B cell (primary cell): ENCODE measurements at regions not wholly inside any gene's neighbourhood (a gene's known extent, or its start where the extent isn't known, plus 50 kb on each side); places are given as distances from the start of the nearest gene placed in this dataset.

Experiments used
- ATAC-seq: fragments of 200-7000 bp; cut with Tn5 transposase; one replicate; pipeline ENCODE4 v1.10.0; 2021; ENCODE audit warnings: low read depth, mild to moderate bottlenecking, moderate number of reproducible peaks, moderate library complexity
- CTCF ChIA-PET: fragments of 350-600 bp; sonication (Branson Sonifier 250); formaldehyde crosslinking; loops from one replicate; lab custom pipeline; 2021; ENCODE audit warnings: antibody characterized with exemption, inconsistent platforms; lab: Charles Lee
- POLR2A ChIA-PET: fragments of 350-600 bp; sonication (Branson Sonifier 250); formaldehyde crosslinking; loops from one replicate; lab custom pipeline; 2021; ENCODE audit warnings: antibody characterized with exemption; lab: Charles Lee
- DNase-seq: peaks from one replicate; pipeline ENCODE4 v3.0.0; 2013
- H2AFZ ChIP-seq: 2 replicates; pipeline ENCODE4 v1.6.1; 2012; ENCODE audit warnings: mild to moderate bottlenecking, low read depth, low read length; ENCODE audit not compliant: insufficient read depth, poor library complexity, severe bottlenecking
- H3K27ac ChIP-seq, 2 donors: 1 replicate in 1 of 2; 2 replicates in 1 of 2; pipeline ENCODE4 v1.5.1; 2012 to 2013; ENCODE audit warnings: low read length in 2 of 2, mild to moderate bottlenecking in 2 of 2, moderate library complexity in 1 of 2
- H3K27me3 ChIP-seq, 4 experiments: fragments of 200-600 bp in 1 of 4; sonication (generic) in 1 of 4; replicated peaks in 1 of 4; 1 replicate in 2 of 4; 2 replicates in 2 of 4; pipeline versions ENCODE4 v1.6.1 to v1.7.0; 2013 to 2016; ENCODE audit warnings: low read length in 3 of 4, mild to moderate bottlenecking in 2 of 4, mixed read lengths in 1 of 4, moderate library complexity in 1 of 4; ENCODE audit not compliant: insufficient read depth in 4 of 4, control insufficient read depth in 3 of 4; ENCODE audit errors: control extremely low read depth in 1 of 4
- H3K36me3 ChIP-seq, 2 experiments: replicated peaks in 1 of 2; 1 replicate in 1 of 2; 2 replicates in 1 of 2; pipeline versions ENCODE4 v1.6.1 to v1.7.1; 2013; ENCODE audit warnings: low read length in 1 of 2; ENCODE audit not compliant: insufficient read depth in 2 of 2, control insufficient read depth in 1 of 2; ENCODE audit errors: control extremely low read depth in 1 of 2, extremely low read depth in 1 of 2
- H3K4me1 ChIP-seq, 2 donors: fragments of 200-600 bp in 1 of 2; sonication (generic) in 1 of 2; 1 replicate in 1 of 2; 2 replicates in 1 of 2; pipeline versions ENCODE4 v1.5.1 to v1.6.1; 2013 to 2017; ENCODE audit warnings: low read length in 2 of 2; ENCODE audit not compliant: control insufficient read depth in 2 of 2, insufficient read depth in 2 of 2
- H3K4me2 ChIP-seq: replicated peaks from 2 replicates; pipeline ENCODE3; 2012; ENCODE audit warnings: mild to moderate bottlenecking, low read depth, low read length; ENCODE audit not compliant: poor library complexity, severe bottlenecking
- H3K4me3 ChIP-seq, 5 experiments: fragments of 200-600 bp in 1 of 5; sonication (generic) in 1 of 5; 1 replicate in 3 of 5; 2 replicates in 2 of 5; pipeline versions ENCODE4 v1.5.1 to v1.7.0; 2011 to 2016; ENCODE audit warnings: low read length in 4 of 5, mild to moderate bottlenecking in 4 of 5, low read depth in 2 of 5, control low read depth in 1 of 5, moderate library complexity in 1 of 5; ENCODE audit not compliant: insufficient read depth in 1 of 5; ENCODE audit errors: control extremely low read depth in 1 of 5, extremely low read depth in 1 of 5
- H3K79me2 ChIP-seq: fragments of 200-600 bp; sonication (generic); one replicate; pipeline ENCODE4 v1.6.0; 2016; ENCODE audit warnings: low read length; ENCODE audit not compliant: control insufficient read depth, insufficient read depth
- H3K9ac ChIP-seq: fragments of 200-600 bp; sonication (generic); 2 replicates; pipeline ENCODE4 v1.6.1; 2017; ENCODE audit warnings: mild to moderate bottlenecking, low read length, moderate library complexity
- H3K9me3 ChIP-seq, 3 donors: one replicate each; pipeline versions ENCODE4 v1.6.1 to v1.7.1; 2013; ENCODE audit warnings: low read length in 2 of 3; ENCODE audit not compliant: control insufficient read depth in 2 of 3, insufficient read depth in 1 of 3; ENCODE audit errors: control extremely low read depth in 1 of 3
- H4K20me1 ChIP-seq: 2 replicates; pipeline ENCODE4 v1.6.0; 2012; ENCODE audit warnings: mild to moderate bottlenecking, low read length; ENCODE audit not compliant: insufficient read depth, control insufficient read depth, poor library complexity, severe bottlenecking
- H3K27ac Mint-ChIP-seq: one replicate; pipeline ENCODE4 v1.8.0; 2021; ENCODE audit warnings: mixed read lengths
- H3K27me3 Mint-ChIP-seq: one replicate; pipeline ENCODE4 v1.8.0; 2021; ENCODE audit warnings: mixed read lengths
- H3K4me1 Mint-ChIP-seq: one replicate; pipeline ENCODE4 v1.8.0; 2021; ENCODE audit warnings: mixed read lengths
- H3K4me3 Mint-ChIP-seq: one replicate; pipeline ENCODE4 v1.8.0; 2021; ENCODE audit warnings: mixed read lengths
- H3K9me3 Mint-ChIP-seq: one replicate; pipeline ENCODE4 v1.8.0; 2022; ENCODE audit warnings: mixed read lengths; ENCODE audit not compliant: insufficient read depth
- EZH2 ChIP-seq: IDR thresholded peaks from 2 replicates; pipeline ENCODE4 v1.6.1; 2012; ENCODE audit warnings: borderline replicate concordance, low read depth, mild to moderate bottlenecking, moderate library complexity, low read length; ENCODE audit not compliant: insufficient read depth, poor library complexity, severe bottlenecking
- WGBS: methylation state at CpG from one replicate; pipeline ENCODE4 v1.1.5; 2013; ENCODE audit warnings: missing lambda C conversion rate; ENCODE audit not compliant: insufficient coverage; 5-methylcytosine and 5-hydroxymethylcytosine counted together
- intact Hi-C: fragments of 100-400 bp; cut with micrococcal nuclease; formaldehyde crosslinking; loops from one replicate; pipeline ENCODE4 v1.10.0; 2022
- TF ChIP-seq, protein P1 (sequence below): fragments of 200-600 bp; IDR thresholded peaks from one replicate; pipeline ENCODE4 v1.8.0; 2022; ENCODE audit warnings: antibody characterized with exemption, mild to moderate bottlenecking

DNA sequence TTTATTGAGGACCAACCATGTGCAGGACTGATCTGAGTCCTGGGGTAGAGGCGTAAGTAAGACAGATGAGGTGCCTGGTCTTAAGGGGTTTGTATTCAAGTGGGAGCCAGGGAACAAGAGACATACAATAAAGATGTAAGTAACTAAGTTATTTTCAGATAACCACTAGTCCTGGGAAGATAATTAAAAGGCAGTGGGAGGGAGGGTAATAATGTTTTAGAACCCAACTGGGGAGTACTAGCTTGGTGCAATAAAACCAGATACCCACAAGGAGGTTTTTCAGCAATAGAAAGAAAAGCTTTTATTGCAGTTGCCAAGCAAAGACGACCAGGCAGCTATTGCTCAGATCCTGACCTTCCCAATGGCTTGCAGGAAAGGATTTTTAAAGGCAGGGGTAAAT, 893.7 kb downstream of the UQCRFS1 start:
- ChIA-PET POLR2A (no interaction called here), CTCF (no interaction called here)
- Histone ChIP-seq H3K36me3 (no peaks in the 10 kb centered on the region), H3K27ac (no peak overlapping the region), H3K9me3 (peaks cover 0 to 16% (median 0%) of the 10 kb centered on the region in 3 donors), H2AFZ (no peak overlapping the region), H3K4me1 (no peaks in the 10 kb centered on the region), H3K4me2 (no peak overlapping the region), H4K20me1 (no peaks in the 10 kb centered on the region), H3K9ac (no peak overlapping the region), H3K79me2 (no peaks in the 10 kb centered on the region), H3K27me3 (no peaks in the 10 kb centered on the region), H3K4me3 (no peak overlapping the region)
- no peaks in the 10 kb centered on the region for H3K4me1 Mint-ChIP-seq
- no CpG with 5 or more reads among the region's 2 CpGs for WGBS
- ATAC-seq, result no peak
- no peak for TF ChIP-seq EZH2
- TF ChIP-seq, protein P1, sequence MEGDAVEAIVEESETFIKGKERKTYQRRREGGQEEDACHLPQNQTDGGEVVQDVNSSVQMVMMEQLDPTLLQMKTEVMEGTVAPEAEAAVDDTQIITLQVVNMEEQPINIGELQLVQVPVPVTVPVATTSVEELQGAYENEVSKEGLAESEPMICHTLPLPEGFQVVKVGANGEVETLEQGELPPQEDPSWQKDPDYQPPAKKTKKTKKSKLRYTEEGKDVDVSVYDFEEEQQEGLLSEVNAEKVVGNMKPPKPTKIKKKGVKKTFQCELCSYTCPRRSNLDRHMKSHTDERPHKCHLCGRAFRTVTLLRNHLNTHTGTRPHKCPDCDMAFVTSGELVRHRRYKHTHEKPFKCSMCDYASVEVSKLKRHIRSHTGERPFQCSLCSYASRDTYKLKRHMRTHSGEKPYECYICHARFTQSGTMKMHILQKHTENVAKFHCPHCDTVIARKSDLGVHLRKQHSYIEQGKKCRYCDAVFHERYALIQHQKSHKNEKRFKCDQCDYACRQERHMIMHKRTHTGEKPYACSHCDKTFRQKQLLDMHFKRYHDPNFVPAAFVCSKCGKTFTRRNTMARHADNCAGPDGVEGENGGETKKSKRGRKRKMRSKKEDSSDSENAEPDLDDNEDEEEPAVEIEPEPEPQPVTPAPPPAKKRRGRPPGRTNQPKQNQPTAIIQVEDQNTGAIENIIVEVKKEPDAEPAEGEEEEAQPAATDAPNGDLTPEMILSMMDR, result no peak
- H3K4me3 Mint-ChIP-seq, result no peak overlapping the region
- DNase-seq, result no peak
- H3K27ac Mint-ChIP-seq, result no peak overlapping the region
- intact Hi-C loops, result no loop called here
- no peaks in the 10 kb centered on the region for H3K9me3 Mint-ChIP-seq
- no peaks in the 10 kb centered on the region for H3K27me3 Mint-ChIP-seq

DNA sequence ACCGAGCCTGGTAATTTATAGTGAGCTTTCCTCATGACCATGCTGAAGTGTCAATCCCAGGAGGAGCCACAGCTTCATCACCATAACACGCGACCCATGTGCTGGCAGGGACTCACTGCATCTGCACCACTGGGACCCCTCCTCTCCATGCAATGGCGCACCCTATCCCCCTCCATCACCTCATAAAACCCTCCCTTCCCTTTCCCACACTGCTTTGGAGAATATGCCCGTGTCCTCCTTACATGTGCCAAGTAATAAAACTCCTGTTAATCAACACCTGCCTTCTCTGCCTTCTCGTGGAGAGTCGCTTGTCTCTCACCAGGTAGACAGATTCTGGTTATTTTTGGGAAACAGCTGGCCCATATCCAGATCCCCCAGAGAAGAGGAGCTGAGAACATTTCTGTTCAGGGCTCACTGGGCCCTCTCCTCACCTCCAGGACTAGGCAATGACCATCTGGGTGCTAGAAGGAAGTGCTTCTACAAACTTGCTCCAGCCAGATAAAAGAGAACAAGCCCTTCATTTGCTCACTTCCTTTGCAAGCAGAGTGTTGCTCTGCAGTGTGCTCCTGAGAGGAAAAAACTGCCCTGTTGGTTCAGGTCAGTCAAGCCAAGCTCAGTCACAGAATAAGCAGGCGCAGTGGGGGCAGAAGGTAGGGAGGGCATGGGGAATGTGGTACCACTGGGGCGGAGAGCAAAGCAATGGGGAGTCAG, 894.3 kb downstream of the UQCRFS1 start:
- H3K9ac ChIP-seq, result no peak overlapping the region
- no peak overlapping the region for H3K4me2 ChIP-seq
- Mint-ChIP-seq H3K9me3 (no peaks in the 10 kb centered on the region), H3K27ac (no peak overlapping the region), H3K4me1 (no peaks in the 10 kb centered on the region), H3K27me3 (no peaks in the 10 kb centered on the region), H3K4me3 (no peak overlapping the region)
- H3K27ac ChIP-seq, result no peak overlapping the region
- ATAC-seq (no peak), DNase-seq (no peak)
- TF ChIP-seq EZH2, result no peak
- TF ChIP-seq, protein P1, result no peak
- no peaks in the 10 kb centered on the region for H3K4me1 ChIP-seq
- ChIA-PET CTCF (no interaction called here), POLR2A (no interaction called here)
- H3K27me3 ChIP-seq, result no peaks in the 10 kb centered on the region
- no peak overlapping the region for H3K4me3 ChIP-seq
- intact Hi-C loops, result no loop called here
- no peaks in the 10 kb centered on the region for H4K20me1 ChIP-seq
- 68% methylated on average over 7 of the region's 9 CpGs for WGBS
- no peaks in the 10 kb centered on the region for H3K79me2 ChIP-seq
- H2AFZ ChIP-seq, result no peak overlapping the region
- H3K9me3 ChIP-seq, result peaks cover 0 to 18% (median 0%) of the 10 kb centered on the region in 3 donors
- no peaks in the 10 kb centered on the region for H3K36me3 ChIP-seq
